ENCODE measurements at regions not wholly inside any gene's neighbourhood (a gene's known extent, or its start where the extent isn't known, plus 50 kb on each side); places are given as distances from the start of the nearest gene placed in this dataset.
"Not testable (repeated sequence)": the region's sequence is repeated elsewhere in the genome, so short reads cannot be mapped to it uniquely, and the experiment has no call there.

DNA sequence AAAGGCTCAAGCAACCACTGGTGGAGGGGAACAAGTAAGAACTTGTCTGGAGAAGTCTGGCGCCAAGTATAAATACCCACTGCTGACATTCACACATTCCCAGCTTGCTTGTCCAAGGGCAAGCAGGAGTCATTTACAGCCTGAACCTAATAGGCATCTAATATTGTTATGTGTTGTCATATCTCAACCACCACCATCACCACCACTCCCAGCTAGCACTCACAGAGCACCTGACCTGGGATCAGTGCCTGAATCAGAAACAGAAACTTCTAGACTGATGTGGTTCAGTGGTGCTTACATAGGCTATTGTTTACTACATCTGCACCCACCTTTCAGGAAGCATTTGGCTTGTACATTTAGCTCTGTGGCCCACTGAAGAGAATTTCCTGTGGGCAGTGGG, 157.1 kb downstream of the POTEB3 start:
- TF ChIP-seq, protein P1, sequence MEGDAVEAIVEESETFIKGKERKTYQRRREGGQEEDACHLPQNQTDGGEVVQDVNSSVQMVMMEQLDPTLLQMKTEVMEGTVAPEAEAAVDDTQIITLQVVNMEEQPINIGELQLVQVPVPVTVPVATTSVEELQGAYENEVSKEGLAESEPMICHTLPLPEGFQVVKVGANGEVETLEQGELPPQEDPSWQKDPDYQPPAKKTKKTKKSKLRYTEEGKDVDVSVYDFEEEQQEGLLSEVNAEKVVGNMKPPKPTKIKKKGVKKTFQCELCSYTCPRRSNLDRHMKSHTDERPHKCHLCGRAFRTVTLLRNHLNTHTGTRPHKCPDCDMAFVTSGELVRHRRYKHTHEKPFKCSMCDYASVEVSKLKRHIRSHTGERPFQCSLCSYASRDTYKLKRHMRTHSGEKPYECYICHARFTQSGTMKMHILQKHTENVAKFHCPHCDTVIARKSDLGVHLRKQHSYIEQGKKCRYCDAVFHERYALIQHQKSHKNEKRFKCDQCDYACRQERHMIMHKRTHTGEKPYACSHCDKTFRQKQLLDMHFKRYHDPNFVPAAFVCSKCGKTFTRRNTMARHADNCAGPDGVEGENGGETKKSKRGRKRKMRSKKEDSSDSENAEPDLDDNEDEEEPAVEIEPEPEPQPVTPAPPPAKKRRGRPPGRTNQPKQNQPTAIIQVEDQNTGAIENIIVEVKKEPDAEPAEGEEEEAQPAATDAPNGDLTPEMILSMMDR (conservative IDR thresholded peaks at IDR 0.05; ENCODE audit: low read length) = not testable (repeated sequence)
- not testable (repeated sequence) for TF ChIP-seq EZH2phosphoT487 (IDR thresholded peaks at IDR 0.05; ENCODE audit: borderline replicate concordance, low read depth, low read length)
